ENCODE measurements at regions not wholly inside any gene's neighbourhood (a gene's known extent, or its start where the extent isn't known, plus 50 kb on each side); places are given as distances from the start of the nearest gene placed in this dataset.

GRCh38 chr2:189336276-189336975 is 104.8 kb upstream of the WDR75 start:
- intact Hi-C loops (cut with DNase I), result no loop called here
- Histone ChIP-seq H3K9me3 (no peaks in the 10 kb centered on the region), H3K4me3 (no peak overlapping the region), H3K36me3 (no peaks in the 10 kb centered on the region), H3K27me3 (no peaks in the 10 kb centered on the region), H3K4me1 (peaks cover 5% of the 10 kb centered on the region), H3K27ac (no peak overlapping the region)
- DNase-seq (ENCODE audit: extremely low spot score in 2 of 2), result no peak
- TF ChIP-seq POLR2A (IDR thresholded peaks at IDR 0.05) (no peak), POLR2AphosphoS5 (IDR thresholded peaks at IDR 0.05; ENCODE audit: insufficient read depth in 1 of 2, low read depth in 1 of 2) (no peak), CTCF (IDR thresholded peaks at IDR 0.05) (no peak)

DNA sequence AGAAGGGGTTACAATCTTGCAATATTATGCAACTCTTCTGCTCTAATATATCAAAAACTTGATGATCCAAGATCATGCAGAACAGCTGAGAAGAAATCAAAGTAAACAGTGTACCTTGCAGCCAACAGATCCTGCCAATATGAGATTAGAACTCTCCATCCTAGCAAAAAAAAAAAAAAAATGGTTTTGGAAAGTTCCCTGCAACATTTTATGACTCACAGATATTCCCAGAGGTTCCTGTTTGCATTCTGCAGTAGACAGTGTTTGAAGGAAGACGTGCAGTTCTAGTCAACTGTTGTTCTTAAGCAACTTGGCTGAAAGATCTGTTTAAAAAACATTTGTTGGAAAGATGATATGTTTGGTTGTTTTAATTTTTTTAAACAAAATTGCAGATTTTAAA is 103.6 kb upstream of the WDR75 start:
- peaks cover 5% of the 10 kb centered on the region for H3K4me1 ChIP-seq

GRCh38 chr2:189338115-189338514 is 103.2 kb upstream of the WDR75 start:
- Histone ChIP-seq H3K4me3 (no peak overlapping the region), H3K9me3 (no peaks in the 10 kb centered on the region), H3K27me3 (no peaks in the 10 kb centered on the region), H3K36me3 (no peaks in the 10 kb centered on the region), H3K27ac (peak overlapping the region; percentile 69), H3K4me1 (peaks cover 5% of the 10 kb centered on the region)
- intact Hi-C loops (cut with DNase I), result no loop called here
- no peak for DNase-seq (ENCODE audit: extremely low spot score in 2 of 2)
- TF ChIP-seq POLR2A (IDR thresholded peaks at IDR 0.05) (no peak), POLR2AphosphoS5 (IDR thresholded peaks at IDR 0.05; ENCODE audit: insufficient read depth in 1 of 2, low read depth in 1 of 2) (no peak), CTCF (IDR thresholded peaks at IDR 0.05) (no peak)

More for the DNA sequence above, 103.6 kb upstream of the WDR75 start:
- Histone ChIP-seq H3K27me3 (no peaks in the 10 kb centered on the region), H3K9me3 (no peaks in the 10 kb centered on the region), H3K27ac (peak overlapping the region; percentile 69), H3K4me3 (no peak overlapping the region), H3K36me3 (no peaks in the 10 kb centered on the region)
- TF ChIP-seq POLR2A (IDR thresholded peaks at IDR 0.05) (no peak), POLR2AphosphoS5 (IDR thresholded peaks at IDR 0.05; ENCODE audit: insufficient read depth in 1 of 2, low read depth in 1 of 2) (peak; percentile 19 to 84)
- no peak for DNase-seq (ENCODE audit: extremely low spot score in 2 of 2)
- intact Hi-C loops (cut with DNase I), result no loop called here

DNA sequence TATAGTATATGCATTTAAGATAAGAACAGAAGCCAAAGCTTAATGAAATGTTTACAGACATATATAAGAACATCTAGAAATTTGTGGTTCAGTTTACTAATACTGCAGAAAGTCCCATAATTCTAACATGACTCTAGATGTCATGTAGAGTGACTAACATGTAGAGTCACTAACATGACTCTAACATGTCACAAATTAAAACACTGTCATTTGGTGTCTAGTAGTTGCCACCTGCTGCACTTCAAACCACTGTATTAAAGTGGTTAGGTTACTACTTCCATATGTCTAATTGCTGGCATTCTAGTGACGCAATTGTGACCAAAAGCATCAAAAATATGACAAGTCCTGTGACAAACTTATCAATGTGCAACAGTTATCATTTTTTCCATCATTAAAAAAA is 100.2 kb upstream of the WDR75 start:
- no peaks in the 10 kb centered on the region for H3K27me3 ChIP-seq
- peaks cover 5% of the 10 kb centered on the region for H3K4me1 ChIP-seq
- H3K36me3 ChIP-seq, result no peaks in the 10 kb centered on the region
- H3K27ac ChIP-seq, result no peak overlapping the region
- H3K4me3 ChIP-seq, result no peak overlapping the region
- H3K9me3 ChIP-seq, result no peaks in the 10 kb centered on the region
- TF ChIP-seq POLR2AphosphoS5 (IDR thresholded peaks at IDR 0.05; ENCODE audit: insufficient read depth in 1 of 2, low read depth in 1 of 2) (no peak), CTCF (IDR thresholded peaks at IDR 0.05) (no peak), POLR2A (IDR thresholded peaks at IDR 0.05) (no peak)
- intact Hi-C loops (cut with DNase I), result no loop called here
- DNase-seq (ENCODE audit: extremely low spot score in 2 of 2), result no peak

GRCh38 chr2:189344043-189344442 is 97.2 kb upstream of the WDR75 start:
- no peaks in the 10 kb centered on the region for H3K9me3 ChIP-seq
- peaks cover 20% of the 10 kb centered on the region for H3K4me1 ChIP-seq
- no peak for TF ChIP-seq CTCF (IDR thresholded peaks at IDR 0.05)
- no peak for TF ChIP-seq POLR2AphosphoS5 (IDR thresholded peaks at IDR 0.05; ENCODE audit: insufficient read depth in 1 of 2, low read depth in 1 of 2)
- TF ChIP-seq POLR2A (IDR thresholded peaks at IDR 0.05), result no peak
- H3K36me3 ChIP-seq, result no peaks in the 10 kb centered on the region
- intact Hi-C loops (cut with DNase I), result no loop called here
- no peak overlapping the region for H3K27ac ChIP-seq
- no peaks in the 10 kb centered on the region for H3K27me3 ChIP-seq
- DNase-seq (ENCODE audit: extremely low spot score in 2 of 2), result no peak
- H3K4me3 ChIP-seq, result no peak overlapping the region
